ENCODE measurements at regions not wholly inside any gene's neighbourhood (a gene's known extent, or its start where the extent isn't known, plus 50 kb on each side); places are given as distances from the start of the nearest gene placed in this dataset.
A peak's percentile ranks its signal among the peaks of the same experiment; 100 is the strongest.

DNA sequence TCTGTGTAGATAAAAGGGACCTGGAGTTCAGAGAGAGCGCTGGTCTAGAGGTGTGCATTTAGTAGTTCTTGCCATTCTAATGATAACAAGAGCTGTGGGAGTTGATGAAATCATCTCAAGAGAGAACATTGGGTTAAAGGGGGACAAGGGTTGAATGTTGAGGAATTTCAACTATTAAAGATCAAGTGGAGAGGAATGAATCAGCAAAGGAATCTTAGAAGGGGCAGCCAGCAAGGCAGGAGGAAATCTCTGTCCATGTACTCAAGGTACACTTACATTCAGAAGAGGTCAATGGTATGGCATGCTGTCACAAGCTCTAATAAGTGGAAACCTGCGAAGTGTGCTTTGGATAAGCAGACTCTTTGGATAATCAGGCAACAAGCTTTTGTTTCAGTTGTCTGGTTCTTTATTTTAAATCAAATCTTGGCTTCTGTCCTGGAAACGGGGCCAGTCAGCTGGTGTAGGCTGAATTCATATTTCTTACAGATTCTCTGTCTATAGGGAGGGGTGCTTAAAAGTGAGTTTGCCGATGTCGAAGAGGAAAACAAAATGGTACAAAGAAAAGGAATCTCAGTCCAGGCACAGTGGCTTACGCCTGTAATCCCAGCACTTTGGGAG, 320.5 kb upstream of the CD180 start:
- peak; percentile 84 for DNase-seq (ENCODE audit: low read depth, low spot score)

DNA sequence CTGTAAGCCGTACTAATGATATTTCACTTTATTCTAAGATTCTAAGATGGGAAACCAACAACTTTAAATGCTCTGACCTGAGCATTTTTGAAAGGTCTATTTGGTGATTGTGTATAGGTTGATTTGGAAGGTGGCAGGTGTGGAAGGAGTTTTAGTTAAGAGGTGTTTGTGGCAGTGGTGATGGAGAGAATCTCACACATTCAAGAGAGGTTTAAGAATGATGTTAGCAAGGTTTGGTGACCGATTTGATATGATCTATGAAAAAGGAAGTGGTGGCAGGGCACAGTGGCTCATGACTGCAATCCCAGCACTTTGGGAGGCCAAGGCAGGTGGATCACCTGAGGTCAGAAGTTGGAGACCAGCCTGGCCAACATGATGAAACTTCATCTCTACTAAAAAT, 319.2 kb upstream of the CD180 start:
- no peak for DNase-seq (ENCODE audit: low read depth, low spot score)

DNA sequence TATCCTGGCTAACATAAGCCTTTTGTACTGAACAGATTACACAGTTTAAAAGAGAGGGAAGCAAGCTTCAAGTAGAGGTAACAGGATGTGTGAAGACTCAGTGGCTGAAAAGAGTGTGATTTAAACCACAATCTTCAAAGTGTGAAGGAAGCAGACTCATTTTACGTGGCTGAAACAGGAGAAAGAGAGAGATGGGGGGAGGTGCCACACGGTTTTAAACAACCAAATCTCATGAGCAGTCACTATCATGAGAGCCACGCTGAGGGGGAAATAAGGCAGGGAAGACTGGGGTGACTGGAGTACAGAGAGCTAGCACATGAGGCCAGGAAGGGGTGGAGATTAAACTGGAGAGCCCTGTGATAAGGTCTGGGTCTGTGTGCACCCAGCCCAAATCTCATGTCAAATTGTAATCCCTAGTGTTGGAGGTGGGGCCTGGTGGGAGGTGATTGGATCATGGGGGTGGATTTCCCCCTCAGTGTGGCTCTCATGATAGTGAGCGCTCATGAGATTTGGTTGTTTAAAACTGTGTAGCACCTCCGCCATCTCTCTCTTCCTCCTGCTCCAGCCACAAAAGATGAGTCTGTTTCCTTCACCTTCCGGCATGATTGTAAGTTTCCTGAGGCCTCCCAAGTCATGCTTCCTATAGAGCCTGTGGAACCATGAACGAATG, 318.6 kb upstream of the CD180 start:
- no peak for DNase-seq (ENCODE audit: low read depth, low spot score)

DNA sequence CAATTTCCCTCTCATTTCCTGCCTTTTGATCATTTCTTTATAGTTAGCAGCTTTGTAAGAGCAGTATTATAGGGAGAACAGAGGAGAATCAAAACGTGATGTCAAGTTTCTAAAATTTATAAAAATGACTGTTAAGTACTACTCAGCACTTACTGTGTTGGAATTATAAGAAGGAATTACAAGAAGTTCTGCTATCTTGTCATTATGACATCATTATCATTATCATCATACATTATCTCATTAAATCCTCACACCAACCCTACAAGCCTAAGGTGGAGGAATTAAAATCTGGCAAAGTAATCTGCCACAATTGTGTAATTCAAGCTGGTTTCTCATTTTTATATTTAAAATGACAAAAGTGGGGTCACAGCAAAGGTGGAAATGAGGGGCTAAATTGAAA, 316.2 kb upstream of the CD180 start:
- DNase-seq (ENCODE audit: low read depth, low spot score): no peak

DNA sequence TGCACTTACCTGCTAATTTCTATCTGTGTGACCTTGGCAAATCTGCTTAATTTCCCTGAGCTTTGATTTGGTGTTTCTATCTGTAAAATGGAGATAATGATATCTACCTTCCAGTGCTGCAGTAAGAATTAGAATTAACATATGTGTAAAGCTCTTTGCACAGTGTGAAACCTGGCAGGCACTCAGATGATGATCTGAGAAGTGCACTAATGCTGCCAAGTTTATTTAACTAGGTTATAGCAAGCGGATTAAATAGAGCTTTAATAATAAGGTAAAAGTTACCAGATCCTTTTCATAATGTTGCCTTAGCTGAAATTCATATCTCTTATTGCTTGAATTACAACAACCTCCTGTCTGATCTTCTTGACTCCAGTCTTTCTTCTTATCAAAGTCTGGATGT, 315.3 kb upstream of the CD180 start:
- no peak for DNase-seq (ENCODE audit: low read depth, low spot score)

DNA sequence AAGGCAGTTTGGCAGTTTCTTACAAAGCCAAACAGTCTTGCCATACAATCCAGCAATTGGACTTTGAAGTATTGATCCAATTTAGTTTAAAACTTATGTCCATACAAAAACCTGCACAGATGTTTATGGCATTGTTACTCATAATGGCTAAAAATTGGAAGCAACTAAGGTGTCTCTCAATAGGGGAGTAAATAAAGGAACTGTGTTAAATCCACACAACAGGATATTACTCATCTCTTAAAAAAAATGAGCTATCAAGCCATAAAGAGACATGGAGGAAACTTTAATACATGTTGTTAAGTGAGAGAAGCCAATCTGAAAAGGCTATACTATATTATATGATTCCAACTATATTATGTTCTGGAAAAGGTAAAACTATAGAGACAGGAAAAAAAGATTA, 313.6 kb upstream of the CD180 start:
- DNase-seq (ENCODE audit: low read depth, low spot score): no peak

DNA sequence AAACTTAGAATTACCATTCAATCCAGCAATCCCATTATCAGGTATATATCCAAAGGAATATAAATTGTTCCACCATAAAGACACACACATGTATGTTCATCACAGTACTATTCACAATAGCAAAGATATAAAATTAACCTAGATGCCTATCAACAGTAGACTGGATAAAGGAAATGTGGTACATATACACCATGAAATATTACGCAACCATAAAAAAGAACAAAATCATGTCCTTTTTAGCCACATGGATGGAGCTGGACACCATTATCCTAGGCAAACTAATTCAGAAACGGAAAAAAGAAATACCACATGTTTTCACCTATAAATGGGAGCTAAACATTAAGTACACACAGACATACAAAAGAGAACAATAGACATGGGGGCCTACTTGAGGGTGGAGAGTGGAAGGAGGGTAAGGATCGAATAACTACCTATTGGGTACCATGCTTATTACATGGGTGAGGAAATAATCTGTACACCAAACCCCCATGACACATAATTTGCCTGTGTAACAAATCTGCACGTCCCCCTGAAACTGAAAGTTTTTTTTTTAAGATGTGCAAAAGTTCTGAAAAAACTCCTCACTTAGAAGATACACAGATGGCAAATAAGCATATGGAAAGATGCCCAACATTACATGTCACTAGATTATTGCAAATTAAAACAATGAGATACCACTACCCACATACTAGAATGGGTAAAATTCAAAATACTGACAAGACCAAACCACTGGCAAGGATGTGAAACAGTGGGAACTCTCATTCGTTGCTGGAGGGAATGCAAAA, 313.0 kb upstream of the CD180 start:
- DNase-seq (ENCODE audit: low read depth, low spot score): no peak

DNA sequence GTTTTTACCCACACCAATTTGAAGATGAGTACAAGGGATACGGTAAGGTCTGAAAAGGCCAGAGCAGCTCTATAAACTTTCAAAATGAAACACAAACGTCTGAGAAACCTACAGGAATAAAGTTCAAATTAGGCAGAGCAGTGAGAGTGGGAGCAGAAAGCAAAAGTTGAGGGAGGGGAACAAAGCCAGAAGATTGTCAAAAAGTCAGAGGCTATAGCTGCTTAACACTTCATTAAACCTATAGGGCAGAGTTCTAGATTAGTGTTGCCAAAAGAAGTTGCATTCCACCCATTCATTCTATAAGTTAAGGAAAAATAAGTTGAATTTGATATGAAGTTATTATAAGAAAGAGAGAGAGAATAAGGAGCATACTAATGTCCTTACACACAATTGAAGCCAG, 309.6 kb upstream of the CD180 start:
- no peak for DNase-seq (ENCODE audit: low read depth, low spot score)

DNA sequence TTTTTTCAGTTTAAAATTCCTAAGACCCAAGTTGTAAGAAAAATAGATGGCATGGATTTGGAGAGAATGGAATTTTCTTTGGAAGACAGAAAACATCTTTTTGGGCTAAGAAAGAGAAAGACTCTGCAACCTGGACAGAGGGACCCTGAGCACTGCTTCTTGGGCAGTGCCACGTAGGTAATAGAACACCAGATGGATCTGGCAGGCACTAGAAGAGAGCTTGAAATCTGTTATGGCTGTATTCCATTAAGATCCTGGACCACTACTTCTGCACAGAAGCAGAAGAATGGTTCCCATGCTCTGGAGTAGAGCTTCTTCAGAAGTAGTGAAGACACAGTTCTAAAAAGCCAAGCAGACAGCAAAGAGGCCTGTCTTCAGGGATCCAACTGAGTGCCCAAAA, 306.4 kb upstream of the CD180 start:
- DNase-seq (ENCODE audit: low read depth, low spot score): no peak

DNA sequence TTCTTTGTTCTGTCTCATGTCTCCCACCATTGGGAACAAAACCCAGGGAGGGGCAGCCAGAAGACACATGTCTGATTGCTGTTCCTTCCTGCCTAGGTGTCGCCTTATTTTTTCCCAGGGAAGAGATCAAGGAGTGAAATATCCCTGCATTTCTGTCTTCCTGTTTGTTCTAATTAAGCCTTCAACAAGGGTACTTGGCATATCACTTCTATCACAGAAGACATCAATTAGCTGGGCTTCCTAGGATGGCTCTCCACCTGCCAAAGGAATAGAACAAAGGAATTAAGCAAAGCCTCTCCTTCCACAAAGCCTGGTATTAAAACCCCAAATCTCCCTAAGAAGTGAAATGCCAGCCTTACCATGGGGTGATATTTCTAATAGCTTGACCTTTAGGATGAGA, 299.5 kb upstream of the CD180 start:
- DNase-seq (ENCODE audit: low read depth, low spot score): no peak

DNA sequence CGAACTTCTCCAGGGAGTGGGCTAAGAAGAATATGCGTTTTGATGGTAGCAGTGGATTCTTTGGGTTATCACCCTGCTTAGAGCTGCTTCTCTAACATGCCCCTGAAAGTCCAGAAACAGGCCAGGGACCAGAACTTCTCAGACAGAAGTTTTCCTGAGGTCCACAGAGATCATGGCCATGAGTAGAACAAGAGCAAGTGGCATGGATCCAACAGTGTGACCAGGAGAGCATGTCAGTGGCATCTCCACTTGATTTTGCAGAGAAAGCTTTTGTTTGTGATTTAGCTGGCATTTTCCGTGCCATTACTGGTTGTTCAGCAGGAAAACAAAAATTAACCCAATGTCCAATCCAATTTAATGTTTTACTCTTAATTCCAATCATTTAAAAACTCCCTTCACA, 298.5 kb upstream of the CD180 start:
- DNase-seq (ENCODE audit: low read depth, low spot score): no peak

DNA sequence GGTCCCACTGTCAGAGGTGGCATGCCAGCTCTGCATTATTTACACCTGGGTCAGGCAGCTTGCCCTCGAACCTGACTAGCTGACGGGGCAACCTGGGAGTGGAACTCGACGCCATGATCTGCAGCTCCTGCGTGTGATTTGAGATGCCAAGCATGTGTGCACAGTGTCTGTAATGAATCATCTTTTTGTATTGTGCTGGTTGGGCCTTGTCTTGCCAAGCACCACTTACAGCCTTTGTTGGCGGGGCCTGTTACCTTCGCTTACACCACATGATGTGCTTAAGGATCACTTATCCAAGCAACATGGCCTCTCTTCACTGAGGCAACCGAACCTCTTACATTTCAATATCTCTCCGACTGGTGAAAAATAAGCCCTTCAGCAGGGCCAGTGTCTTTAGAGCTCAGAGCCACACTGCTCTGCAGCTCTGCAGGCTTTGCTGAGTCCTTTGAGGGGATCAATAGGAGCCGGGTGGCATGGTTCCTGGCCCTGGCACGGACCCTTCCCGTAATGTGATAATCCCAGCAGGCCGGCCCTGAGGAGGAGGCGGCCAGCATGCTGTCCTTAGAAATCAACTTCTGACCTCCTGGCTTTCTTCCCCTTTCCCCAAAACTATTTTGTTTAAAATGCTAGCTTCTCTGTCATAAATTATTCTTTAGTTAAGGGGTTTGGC, 297.7 kb upstream of the CD180 start:
- no peak for DNase-seq (ENCODE audit: low read depth, low spot score)

DNA sequence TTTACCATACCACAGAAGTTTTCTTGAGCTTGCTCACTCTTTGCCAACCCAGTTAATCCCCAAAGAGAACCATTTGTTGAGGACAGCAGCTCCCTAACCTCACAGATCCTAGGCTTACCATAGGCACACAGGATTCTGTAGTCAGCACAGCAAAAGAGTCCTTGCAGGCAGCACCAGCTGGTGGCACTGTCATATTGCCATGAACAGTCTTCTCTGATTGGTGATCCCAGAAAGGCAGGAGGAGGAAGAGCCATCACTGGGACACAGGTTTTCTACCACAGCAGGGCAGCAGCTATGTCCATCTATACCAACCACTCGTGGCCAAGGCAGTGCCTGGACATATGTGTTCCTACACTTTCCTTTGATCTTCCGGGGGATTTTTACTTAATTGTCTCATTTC, 297.1 kb upstream of the CD180 start:
- DNase-seq (ENCODE audit: low read depth, low spot score): peak; percentile 11

DNA sequence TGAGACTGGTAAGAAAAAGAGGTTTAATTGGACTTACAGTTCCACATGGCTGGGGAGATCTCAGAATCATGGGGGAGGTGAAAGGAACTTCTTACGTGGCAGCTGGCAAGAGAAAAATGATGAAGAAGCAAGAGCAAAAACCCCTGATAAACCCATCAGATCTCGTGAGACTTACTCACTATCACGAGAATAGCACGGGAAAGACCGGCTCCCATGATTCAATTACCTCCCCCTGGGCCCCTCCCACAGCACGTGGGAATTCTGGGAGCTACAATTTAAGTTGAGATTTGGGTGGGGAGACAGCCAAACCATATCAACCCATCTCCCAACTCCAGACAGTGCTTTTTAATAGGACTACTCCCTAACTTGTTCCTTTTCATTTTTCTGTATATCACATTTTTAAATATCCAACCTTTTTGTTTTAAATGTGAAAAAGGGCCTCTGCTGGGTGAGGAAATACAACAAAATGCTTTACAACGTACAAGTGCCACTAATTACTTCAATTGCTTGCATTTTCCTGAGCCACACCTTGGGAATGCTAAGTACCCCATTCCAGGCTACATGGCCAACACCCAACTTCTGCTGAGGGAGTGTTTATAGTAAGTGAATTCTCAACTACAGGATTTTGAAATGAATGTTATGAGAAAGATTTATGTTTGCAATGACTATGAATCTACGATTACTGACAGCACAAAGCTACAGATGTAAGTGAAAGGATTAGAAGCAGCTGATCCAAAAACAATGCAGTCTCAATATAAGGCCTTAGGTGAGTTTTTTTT, 294.1 kb upstream of the CD180 start:
- peak; percentile 28 for DNase-seq (ENCODE audit: low read depth, low spot score)

DNA sequence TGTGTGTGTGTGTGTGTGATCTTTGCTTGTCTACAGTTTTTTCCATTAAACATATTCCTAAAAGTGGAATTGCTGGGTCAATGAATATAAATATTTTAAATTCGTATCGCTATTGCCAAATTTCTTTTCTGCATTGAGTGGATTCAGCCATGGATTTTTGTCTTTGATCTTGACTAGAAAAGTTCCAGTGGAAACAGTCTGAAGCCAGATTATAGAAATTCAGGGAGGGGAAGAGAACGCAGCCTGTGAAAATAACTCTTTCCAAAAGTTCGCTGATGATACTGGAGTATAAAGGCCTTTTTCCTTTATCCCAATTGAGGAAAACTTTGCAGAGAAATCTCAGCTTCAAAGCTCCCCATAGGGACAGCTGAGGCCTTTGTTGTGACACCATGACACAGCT, 292.3 kb upstream of the CD180 start:
- no peak for DNase-seq (ENCODE audit: low read depth, low spot score)

DNA sequence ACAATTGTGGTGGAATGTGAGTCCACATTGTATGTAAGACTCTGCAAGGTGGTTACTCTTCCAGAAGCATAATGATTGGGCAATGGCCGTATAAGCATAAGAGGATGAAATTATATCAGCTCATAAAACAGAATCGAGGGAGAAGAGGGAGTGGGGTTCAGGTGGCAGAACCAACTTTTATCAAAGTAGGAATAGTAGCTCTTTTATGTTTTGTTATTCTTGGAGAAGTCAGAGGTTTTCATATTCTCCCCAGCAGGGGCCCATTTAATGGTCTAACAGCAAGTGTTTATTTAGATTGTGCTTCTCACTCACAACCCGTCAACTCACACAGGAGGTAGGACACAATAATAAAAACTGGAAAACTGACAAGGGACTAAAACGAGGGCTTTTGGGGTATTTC, 291.3 kb upstream of the CD180 start:
- DNase-seq (ENCODE audit: low read depth, low spot score): no peak

DNA sequence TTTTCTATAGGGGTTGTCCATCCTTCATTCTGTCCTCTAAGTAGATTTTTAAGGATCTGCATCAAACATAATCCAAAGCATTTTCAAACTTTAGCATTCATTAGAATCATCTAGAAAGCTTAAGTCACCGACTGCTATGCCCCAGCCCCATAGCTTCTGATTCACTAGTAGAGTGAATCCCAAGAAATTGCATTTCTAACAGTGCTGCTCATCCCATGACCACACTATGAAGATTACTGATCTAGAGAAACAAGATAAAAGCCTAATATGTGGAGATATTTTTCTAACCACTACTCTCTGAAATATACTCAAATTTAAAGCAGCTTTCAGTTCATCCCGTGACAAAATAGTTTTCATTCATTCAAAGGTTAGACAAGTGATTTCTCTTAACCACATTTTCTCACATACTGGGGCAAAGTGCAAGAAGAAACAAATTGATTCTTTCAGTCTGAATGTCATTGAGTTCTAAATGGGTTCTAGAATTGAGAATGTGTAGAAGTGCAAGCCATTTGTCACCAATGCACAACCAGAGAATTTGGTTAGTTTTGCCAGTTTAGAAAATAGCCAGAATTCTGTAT, 286.9 kb upstream of the CD180 start:
- DNase-seq (ENCODE audit: low read depth, low spot score): no peak

DNA sequence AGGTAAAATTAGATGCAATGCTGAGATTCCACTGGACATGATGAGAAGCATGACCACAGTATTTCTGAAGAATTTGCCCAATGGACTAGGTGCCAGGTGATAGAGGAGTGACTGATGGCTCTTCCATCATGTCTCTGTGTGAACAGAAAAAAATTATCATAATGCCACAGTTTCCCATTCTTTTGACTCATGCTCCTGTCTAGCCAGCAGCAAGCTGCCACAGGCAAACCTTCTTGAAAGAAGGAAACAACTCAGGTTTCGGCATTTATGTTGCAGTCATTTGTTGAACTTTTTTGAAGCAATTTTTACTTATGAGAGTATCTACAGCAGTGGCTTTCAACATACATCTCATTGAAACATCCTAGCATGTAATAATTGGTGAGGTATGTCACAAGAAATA, 284.8 kb upstream of the CD180 start:
- DNase-seq (ENCODE audit: low read depth, low spot score): no peak

DNA sequence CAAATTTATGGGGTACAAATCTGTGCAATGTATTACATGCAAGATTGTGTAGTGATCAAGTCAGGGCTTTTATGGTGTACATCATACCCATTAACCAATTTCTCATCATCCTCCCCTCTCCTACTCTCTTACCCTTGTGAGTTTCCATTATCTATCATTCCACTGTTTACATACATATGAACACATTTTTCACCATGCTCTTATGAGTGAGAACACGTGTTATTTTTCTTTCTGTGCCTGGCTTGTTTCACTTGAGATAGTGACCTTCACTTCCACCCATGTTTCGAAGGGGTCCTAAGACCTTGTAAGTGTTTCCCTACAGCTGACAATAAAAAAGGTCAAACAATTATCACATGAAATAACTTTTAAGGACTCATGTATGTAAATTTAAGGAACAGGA, 281.7 kb upstream of the CD180 start:
- no peak for DNase-seq (ENCODE audit: low read depth, low spot score)

DNA sequence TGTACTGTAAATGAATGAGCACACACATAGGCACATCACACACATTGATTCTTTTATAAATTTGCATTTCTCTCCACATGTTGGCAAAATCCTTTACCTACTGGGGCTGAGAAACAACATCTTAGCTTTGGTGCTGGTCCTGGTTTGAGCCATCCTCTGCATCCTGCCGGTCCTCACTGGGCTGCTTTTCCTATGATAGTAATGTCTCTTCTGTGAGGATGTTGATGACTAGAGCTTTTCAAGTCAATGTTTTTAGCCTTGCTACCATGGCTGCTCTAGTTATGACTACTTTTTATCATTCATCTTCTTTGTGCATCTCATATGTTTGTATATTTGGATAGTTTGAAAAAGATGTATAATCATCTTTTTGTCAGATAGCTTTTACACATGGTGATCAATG, 280.4 kb upstream of the CD180 start:
- DNase-seq (ENCODE audit: low read depth, low spot score): no peak

DNA sequence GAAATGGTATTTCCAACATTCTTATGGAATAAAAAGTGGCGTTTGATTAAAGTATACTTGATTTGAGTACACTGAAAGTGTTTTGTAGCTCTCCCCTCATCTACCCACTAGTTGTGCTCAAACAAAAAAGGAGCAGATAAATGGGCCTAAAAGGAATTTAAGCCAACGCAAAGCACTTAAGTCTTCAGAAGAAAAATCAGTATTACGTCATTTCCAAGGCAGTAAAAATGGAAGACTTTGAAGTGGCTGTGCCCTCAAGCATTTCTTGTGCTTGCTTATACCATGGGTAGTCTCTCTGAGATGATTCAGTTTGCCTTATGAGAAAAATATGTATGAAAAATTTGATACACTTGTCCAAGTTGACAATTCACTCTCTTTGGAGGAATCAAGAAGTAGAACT, 279.9 kb upstream of the CD180 start:
- no peak for DNase-seq (ENCODE audit: low read depth, low spot score)
